GM12873 (cell line): ENCODE measurements at regions not wholly inside any gene's neighbourhood (a gene's known extent, or its start where the extent isn't known, plus 50 kb on each side); places are given as distances from the start of the nearest gene placed in this dataset.

Source experiments
- TF ChIP-seq, protein P1 (sequence below): IDR thresholded peaks from 2 replicates; pipeline ENCODE4 v1.5.1; 2012; ENCODE audit warnings: low read depth, mild to moderate bottlenecking, moderate library complexity, low read length, control low read depth; ENCODE audit not compliant: insufficient read depth; ENCODE audit errors: missing control alignments

DNA sequence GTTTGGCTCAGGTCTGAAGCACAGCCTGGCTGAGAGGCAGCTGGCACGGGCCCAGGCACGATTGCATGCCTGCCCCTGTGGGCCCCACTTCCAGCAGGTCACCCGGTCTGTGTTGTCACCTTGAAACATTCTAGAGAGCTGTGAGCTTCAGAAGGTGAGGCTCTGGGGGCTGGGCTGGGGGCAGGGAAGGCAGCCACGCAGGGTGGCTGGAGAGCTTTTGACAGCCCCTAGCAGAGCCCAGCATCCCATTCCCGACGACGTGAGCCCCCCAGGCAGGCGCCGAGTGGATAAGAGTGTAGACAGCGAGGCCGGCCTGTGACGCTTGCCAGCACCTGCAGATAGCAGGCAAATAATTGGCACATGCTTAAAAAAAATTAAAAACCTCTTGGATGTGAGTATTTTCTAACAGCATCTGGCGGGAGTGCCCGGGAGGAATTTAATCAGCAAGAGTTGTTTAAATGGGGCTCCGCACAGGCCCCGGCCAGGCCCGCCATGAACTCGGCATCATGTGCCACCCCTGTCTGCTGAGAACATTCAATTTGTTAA lies 212.0 kb upstream of the TBX20 start:
- TF ChIP-seq, protein P1, sequence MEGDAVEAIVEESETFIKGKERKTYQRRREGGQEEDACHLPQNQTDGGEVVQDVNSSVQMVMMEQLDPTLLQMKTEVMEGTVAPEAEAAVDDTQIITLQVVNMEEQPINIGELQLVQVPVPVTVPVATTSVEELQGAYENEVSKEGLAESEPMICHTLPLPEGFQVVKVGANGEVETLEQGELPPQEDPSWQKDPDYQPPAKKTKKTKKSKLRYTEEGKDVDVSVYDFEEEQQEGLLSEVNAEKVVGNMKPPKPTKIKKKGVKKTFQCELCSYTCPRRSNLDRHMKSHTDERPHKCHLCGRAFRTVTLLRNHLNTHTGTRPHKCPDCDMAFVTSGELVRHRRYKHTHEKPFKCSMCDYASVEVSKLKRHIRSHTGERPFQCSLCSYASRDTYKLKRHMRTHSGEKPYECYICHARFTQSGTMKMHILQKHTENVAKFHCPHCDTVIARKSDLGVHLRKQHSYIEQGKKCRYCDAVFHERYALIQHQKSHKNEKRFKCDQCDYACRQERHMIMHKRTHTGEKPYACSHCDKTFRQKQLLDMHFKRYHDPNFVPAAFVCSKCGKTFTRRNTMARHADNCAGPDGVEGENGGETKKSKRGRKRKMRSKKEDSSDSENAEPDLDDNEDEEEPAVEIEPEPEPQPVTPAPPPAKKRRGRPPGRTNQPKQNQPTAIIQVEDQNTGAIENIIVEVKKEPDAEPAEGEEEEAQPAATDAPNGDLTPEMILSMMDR = no peak

DNA sequence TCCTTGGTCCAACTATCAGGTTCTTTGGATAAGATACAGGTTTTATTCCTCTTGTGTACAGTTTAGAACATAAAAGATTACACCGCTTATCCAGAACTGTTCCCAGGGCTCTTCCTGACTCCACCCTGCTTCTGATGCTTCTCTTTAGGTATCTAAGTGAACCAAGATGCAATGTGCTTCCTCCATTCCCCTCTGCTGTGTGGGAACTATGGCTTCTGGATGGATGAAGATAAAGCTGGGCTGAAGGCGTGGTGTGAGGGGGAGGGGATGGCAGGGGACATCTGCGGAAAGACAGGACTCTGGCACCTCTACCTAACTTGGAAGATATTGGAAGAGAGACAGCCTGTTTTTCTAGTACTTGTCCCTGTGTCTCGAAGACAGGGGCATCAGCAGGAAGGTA lies 209.9 kb upstream of the TBX20 start:
- TF ChIP-seq, protein P1 = no peak

DNA sequence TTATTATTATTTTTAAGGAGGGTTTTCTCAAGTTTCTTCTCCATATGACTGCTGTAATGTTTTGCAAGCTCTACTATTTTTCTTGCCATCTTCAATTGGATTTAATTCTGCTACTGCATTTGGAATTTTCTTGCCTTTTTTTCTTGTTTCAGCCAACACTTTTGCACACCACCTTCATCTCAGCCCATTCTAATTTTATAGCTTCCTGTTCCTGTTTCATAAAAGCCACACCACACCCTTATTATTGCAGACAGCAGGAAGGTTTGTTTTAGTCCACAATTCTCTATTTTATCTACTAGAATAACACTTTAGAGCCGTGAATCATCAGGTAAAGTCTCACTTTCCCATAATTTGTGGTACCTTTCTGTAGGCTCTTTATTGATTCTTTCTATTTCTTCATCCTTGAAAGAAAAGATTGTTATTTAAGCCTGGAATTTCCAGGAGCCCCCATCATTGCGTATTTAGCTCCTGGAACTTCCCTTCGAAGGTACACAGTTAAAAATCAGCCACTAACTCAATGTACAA lies 209.3 kb upstream of the TBX20 start:
- TF ChIP-seq, protein P1 = no peak

DNA sequence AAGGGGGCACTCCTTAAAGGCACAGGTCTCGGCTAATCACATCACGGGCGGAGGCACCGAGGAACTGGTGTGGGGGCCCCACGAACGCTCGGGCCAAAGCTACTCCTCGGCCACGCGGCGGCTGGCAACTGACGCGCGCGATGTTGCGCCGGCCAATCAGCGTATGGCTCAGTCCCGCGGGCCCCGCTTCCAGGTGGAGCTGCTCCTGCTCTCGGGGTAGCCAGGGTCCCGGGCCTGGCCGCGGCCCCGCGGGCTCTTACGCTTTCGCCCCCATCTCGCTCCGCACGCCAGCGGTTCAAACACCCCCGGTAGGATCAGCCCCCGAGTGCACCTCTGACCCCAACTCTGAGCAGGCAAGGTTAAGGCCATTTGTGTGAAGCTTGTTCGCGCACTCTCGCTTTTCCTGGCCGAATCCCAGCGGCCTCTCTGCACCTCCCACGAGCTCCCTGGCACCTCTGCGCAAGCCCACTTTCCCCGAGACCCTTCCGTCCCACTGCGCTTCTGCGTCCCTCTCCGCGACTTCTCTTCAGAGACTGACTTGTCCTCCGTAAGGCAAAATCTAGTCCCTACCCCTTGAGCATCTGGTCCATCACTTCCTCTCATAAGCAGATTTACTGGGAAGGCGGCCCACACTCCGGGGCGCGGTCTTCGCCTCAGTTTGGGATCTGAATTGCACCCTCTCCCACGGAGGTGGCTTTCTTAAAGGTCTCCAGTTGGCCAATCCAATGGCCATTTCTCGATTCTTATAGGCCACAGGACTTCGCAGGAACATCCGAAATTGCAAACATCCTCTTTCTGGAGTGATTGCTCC lies 200.9 kb upstream of the TBX20 start:
- TF ChIP-seq, protein P1 = no peak

DNA sequence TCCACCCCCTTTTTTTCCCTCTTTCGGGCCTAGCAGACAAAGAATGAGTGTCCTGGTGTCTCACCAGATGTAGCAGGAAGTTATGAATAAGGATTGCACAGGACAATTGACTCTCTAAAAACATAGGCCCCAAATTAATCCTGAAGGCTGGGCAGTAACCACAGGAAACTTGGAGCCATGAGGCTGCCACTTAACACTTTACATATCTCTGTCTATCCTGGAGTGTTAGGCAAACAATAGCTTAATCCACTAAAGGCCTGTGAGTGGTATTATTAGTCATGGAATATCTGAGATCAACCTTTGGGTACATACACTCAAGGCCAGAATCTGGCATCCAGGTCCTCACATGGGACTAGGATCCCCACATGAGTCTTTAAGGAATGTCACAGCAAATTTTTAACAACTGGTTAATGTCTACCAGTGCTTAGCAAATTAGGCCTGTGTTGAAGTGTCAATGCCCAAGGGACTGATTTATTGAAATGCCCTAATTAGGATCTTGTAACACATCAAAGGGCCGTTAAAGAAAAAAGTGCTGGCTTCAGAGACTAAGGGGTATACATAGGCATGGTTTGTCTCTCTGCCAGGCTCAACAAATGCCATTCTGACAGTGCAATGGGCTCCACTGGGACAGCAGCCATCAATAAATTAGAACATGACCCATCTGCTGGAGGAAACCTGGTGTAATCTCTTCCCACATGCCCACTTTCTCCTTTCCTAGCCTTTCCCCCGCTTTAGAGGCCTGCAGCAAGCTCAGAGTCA lies 196.7 kb upstream of the TBX20 start:
- TF ChIP-seq, protein P1 = no peak

DNA sequence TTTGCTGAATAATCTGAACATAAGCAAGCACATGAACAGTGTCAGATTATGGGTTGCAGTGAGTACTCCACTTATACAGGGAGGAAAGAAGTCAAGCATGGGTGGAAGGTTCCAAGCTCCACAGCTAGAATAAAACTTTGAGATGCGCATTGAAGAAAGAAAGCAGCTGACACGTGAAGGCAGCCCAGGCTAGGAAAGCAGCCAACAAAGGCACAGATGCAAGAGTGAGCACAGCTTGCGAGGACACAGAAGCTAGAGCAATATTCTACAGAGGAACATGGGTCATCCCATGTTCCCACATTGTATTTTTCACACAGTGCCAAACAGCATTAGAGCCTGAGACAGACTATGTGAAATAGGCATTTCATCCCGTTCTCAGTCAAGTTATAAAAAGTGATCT lies 194.6 kb upstream of the TBX20 start:
- TF ChIP-seq, protein P1 = no peak

DNA sequence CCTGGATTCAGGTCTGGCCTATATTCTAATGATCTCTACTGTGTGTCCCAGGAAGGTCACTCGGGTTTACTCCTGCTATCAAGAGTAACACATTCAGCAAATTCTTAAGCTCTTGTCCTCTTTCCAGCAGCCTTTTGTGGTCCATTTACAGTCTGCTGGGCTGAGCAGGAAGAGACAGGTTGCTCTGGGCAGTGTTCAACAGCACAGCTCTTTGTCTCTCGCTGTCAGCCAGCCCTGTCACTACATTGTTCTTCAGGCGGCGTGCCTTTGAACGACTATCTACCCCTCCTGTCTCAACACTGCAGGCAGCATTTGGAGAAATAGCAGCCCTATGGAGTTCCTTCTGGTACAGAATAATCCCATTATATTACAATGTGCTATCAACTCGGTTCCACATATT lies 192.2 kb upstream of the TBX20 start:
- TF ChIP-seq, protein P1 = no peak
